HG03095 (cell line): ENCODE measurements at regions not wholly inside any gene's neighbourhood (a gene's known extent, or its start where the extent isn't known, plus 50 kb on each side); places are given as distances from the start of the nearest gene placed in this dataset.
"Not testable (repeated sequence)": the region's sequence is repeated elsewhere in the genome, so short reads cannot be mapped to it uniquely, and the experiment has no call there.

Experiments used
- ATAC-seq: cut with Tn5 transposase; IDR thresholded peaks from one replicate; pipeline ENCODE4 v1.9.1; 2021; ENCODE audit warnings: moderate library complexity; ENCODE audit not compliant: unreplicated experiment

DNA sequence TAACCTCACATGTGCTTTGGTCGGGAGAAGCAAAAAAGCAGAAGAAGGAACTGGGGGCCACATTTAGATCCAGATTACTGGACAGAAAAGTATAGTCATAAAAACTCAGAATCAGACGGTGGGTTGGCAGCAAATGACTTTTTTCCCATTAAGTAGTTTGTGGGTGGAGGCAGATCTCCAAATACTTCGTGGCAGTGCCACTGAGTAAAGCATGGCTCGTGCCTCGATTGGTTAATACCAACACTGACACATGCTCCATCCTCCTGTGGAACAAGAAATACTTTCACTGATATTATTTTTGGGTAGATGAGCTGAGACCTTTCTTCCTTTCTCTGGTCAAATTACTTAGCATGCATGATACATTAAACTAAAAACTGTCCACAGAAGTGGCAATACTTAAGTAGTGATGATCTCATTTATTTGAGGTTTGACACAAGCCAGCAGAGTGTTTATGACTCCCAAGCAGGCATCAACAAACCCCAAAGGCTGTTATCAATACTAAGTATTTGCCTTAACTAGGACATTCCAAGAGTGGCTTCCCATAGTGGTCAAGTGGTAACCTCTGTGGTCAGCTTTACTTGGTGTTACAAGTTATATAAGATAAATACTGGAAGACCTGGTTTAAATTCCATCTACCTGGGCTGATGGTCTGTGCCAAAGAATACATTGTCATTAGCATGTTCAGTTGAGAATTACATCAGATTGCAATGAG is 500.0 kb upstream of the RUNX1 start:
- ATAC-seq, result no peak

DNA sequence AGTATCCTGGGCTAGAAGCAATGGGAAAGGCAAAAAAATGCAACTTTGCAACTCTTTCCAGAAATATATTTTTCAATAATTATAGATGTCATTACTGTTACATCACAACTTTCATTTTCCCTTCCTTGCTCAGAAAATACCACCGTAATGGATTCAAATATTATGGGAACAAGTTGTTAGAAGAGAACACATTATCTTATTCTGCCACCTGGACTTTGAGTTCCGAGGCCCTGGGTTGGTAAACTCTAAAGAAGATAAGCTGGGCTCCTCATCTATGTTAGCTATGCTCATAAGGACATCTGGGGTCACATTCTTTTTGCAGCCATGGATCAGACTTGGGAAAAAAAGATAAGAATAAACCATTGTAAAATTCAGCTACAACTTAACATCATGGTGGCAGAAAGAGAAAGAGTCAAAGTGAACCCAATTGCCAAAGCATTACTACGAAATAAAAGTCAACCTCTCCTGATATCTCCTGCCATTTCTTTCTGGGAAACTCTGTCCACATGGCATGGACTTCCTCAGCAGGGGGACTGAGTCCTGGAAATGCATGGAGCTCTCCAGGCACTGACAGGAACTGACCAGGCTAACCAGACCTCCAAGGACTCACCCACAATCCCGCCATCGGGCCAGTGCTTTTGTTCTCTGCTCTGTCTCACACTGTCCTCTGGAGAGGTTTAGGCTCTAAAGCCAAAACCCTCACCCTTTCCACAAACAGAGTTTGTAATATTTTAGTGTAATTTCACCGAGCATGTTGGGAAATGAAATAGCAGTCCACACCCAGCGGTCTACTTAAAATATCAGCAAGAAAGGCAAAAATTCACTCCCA is 499.1 kb upstream of the RUNX1 start:
- ATAC-seq, result no peak

DNA sequence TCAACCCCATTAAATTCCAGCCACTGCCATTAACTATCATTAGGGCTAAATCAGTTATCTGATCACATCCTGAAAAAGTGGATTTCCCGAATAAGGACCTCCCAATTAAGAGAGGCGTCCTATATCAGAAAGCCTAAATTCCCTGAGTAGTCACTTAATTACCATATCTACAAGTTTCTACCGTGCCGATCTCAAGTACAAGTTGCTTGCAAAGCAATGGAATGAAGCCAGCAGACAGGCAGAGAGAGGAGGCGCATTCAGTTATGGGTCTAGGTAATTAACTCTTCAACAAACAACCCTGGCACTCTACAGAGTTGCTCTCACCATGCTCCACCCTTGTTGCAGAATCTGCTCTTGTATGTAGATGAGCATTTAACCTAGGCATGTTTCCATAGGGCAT is 494.6 kb upstream of the RUNX1 start:
- no peak for ATAC-seq

DNA sequence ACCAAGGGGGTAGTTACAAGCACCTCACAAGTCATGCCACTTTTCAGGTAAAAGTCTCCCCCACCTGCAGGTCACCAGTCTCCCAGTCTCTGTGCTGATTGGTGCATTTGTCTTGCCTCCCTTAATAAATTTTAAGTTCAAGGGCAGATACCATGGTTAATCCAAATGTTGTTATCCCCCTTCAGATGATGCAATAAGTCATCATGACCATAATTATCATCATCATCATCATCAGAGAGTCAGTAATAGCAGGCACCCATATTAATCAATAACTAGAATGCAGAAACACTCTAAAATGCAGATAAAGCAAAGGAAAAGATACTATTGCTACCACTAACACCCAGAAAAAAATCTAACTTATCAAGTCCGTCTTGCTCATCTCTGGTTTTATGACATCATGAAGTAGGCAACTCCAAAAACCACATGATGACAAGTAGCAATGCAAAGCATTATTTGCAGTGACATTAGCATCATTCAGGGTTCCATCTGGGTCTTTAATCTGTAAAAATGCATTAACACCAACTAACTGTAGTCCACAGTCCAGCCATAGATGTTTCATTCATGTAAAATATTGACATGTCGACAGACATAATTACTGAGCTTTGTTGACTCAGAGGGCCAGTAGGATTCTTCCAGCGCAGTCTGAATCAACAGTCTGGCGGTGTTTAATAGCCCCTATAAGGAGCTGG is 492.0 kb upstream of the RUNX1 start:
- no peak for ATAC-seq

DNA sequence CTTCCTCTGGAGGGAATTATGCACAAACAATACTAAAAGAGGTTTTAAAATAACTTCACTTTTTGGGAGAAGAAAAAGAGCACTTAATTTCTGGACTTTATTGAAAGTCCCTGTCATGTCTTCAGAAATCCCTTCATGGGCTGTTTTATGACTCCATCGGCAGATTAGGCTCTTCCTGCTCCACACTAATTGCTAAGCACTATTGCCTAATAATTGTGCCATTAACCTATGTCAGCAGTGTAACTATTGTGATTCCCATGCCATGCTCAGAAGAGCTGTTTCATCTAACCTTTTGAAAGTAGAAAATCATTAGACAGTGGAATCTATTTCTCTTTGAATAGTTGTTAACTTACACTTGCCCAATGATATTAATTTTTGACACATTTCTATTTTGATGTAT is 489.3 kb upstream of the RUNX1 start:
- no peak for ATAC-seq

DNA sequence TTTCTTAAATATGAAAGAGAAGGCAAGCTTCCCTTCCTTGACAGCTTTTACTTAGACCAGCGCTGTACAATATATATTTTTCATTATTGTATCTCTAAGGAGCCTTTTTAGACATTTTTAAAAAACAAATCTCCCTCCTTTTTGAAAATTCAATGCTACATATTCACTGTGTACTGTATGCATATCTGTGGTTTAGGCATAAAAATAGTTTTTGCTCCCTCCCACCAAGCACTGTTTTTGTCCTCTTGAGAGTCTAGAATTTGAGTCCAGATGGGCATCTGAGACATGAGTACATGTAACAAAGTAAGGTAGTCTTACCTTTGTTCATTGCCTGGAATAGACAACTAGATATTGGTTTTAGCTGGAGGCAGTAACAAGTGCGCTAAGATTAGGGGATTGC is 488.5 kb upstream of the RUNX1 start:
- no peak for ATAC-seq

DNA sequence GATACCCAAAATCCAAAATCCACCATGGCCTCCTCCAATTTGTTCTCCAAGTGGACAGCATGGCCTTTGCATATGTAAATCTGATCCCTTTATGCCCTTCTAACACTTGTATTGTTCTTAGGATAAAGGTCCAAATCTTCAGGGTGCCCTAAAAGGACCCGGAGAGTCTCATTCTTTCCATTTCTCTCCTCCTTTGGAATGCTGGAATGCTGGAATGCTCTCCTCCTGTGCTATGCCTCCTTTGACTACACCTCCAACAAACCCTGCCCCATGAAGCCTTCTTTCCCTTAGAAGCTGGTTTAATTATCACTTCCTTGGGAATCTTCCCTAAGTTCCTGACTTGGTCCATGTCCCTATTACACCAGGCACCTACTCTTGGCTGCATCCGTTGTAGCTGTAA is 484.8 kb upstream of the RUNX1 start:
- ATAC-seq, result no peak

DNA sequence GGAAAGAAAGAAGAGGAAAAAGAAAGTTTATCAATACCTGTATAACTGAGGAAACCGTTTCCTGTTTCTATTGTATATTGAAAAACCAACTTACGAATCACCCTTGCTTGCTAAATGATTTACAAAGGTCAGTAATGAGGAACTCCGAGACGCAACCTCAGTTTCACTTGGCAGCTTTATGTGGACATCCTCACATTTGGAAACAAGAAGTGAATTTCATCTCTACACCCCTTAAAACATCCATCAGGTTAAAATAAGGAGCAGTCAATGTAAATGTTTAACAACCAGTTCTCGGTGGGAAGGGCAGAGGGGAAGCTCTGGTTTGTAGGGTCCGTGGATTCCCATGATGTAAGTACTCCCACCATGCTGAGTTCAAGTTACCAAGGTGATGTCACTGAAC is 481.7 kb upstream of the RUNX1 start:
- no peak for ATAC-seq

DNA sequence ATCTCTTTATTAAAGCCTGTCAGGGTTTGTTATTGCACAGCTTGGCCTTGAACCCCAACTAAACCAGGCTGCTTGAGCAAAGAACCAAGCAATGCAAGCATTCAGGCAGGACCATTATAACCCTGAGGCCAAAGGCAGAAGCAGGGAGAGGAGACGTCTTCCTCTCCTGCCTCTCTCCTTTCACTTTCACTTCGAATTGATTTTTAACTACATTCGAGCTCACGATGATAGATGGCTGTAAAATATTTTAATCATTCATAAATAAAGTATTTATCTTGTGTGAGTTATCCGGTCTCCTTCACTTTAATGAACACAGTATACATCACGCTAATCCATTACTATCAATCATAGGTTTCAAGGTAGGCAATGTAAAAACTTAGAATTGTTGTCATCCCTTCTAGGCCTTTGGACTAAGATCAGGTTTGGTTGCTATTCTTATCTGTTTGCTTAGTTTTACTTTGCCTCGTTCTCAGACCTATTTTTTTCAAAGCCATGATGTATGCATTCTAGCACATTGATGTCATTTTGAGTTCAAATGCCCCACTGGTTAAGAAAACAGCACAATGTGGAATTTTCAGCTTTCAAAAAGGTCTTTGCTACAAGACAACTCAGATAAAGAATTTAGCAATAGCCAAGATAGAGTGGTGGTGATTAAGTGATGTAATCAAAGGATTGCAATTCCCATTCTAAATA is 480.2 kb upstream of the RUNX1 start:
- ATAC-seq, result no peak

DNA sequence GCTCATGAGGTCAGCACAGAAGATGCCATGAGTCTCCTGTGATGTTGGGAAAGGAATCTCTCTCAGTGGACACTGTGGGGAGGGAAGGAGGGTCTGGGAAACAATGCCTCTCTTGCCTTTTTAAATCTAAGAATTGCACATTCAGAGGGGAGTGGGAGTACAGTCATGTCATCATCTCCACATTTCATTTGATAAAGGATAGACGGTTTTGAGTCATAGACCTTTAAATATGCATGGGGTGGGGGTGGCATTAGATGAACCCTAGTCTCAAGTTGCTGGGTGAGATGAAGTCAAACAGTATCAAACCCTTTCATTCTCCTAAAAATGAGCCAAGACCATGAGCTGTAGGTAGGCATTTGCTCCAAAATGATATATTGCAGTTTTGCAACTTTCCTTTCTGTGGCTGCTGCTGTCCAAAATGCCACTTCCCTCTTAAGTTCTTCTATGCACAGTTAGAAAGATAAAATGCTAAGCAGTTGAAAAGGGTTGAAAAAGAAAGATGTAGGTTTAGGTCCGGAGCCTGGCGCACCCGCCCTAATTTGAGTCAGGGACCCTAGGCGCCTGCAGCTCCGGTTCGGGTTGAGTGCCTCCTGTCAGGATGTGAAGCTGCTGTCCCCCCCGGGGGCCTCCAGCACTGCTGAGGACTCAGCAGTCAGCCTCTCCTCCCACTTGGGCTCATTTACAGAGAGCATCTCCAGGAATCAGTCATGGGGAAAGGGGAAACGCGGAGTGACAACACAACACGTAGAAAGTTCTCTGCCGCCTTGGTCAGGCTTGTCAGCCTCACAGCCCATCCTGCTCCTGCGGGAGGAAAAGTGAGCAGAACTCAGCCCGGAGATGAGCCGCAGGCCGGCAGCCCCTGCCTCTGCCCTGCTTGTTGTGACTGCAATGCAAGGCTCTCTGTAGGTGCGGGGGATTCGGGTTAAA is 479.3 kb upstream of the RUNX1 start:
- ATAC-seq, result peak; percentile 45

DNA sequence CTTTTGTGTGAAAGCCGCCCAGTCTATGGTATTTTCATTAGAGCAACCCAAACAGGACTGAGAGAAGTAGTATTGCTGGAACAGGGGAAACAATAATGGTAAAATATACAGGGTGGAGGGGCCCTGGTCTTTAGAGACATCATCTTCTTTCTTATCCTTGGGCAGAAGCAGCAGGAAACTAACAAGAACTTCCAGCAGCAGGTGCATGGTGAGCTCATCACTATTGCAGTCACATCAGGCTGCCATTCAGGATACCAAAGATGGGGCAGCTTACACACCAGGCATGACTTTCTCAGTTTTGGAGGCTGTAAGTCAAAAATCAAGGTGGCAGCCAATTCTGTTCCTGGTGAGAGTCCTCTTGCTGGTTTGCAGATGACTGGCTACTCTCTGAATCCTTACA is 478.3 kb upstream of the RUNX1 start:
- ATAC-seq, result no peak

DNA sequence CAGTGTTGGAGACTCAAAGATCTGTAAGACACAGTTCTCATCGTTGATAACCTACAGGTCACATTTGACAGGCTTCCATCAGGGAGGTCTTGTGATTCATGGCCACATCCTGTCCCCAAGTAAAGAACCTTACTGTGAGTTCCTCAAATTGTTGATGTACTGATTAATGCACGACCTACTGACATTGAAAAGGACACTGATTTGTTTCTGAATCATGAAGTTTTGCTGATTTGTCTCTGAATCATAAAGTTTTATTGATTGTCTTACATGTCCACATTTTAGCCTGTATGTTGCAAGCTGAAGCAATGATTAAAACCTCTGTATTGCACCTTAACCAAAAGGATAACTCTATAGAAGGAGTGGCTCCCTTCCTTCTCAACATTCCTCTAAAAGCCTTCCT is 476.3 kb upstream of the RUNX1 start:
- no peak for ATAC-seq

DNA sequence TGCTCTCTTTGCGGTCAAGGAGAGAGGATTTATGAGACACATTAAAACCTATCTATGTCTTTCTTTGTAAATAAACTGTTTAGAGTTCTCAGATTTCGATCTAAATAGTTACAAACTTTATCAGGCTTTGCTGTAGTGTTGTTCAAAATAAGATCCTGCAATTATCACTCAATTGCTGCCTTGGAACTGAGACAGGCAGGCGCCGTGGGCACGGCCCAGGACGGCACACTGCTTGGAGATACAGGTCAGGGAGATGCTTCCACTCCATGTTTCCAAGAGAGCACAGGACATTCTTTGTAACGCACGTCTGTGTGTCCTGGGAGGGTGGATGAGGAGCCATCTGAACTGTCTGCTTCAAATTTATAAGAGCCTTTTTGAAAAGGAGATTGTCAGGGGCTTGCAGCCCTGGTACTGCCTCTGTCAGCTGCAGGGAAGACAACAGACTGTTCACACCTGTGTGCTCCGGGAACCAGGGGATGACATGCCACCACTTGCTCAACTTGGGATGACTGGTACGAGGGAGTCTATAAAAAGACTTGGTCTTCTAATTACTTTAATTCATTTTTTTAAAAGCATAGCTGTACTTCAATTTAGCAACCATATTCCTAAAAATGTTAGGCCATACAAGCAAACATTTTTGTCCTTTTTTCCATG is 472.9 kb upstream of the RUNX1 start:
- no peak for ATAC-seq

DNA sequence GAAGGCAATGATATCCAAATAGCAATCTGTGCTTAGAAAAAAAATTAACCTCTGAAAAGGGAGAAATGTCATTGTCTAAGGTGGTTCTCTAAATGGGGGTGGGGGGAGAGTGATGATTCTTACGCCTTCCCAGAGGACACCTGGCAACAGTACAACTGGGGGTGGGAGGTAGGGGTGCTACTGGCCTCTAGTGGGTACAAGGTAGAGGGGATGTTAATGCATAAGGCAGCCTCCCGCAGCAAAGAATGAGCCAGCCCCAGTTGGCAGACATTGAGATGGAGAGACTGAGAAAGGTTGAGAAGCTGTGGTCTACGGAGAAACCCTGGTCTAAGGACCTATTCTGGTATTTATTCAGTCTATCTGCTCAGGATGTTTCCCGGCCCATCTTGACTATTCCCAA is 472.2 kb upstream of the RUNX1 start:
- no peak for ATAC-seq

DNA sequence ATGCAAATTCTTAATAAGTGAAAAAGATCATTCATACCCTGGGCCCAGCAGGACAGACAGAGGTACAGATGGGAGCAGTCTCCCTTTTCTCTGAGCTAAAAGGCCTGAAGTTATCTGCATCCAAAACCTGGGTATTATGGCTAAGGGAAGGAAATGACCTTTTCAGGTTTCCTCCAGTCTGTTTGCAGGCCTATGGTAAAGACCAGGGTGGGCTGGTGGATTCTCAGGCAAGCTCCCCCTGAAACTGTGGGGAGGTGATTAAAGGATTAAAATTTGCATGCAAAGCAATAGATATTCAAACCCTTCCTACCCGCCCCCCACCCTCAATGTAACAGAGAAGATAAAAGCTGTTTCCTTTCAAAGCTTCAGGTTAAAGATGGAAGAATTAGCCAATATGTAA is 471.8 kb upstream of the RUNX1 start:
- no peak for ATAC-seq

DNA sequence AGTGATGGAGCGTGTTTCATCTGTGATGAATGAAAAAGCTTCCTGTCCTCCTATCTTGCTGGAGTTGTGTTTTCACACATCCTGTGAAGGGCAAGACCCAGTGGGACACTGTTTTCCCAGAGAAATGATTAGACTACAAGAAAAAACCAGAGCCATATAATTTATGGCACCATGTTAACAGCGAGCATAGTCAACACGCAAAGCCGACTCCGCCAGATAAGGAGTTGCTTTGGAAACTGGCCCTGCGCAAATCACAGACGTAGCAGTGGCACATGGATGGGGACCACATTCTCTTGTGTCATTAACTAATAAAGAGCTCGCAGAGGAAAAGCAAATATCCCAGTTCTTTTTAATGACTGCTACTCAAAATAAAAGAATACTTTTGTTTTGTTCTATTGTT is 471.2 kb upstream of the RUNX1 start:
- no peak for ATAC-seq

DNA sequence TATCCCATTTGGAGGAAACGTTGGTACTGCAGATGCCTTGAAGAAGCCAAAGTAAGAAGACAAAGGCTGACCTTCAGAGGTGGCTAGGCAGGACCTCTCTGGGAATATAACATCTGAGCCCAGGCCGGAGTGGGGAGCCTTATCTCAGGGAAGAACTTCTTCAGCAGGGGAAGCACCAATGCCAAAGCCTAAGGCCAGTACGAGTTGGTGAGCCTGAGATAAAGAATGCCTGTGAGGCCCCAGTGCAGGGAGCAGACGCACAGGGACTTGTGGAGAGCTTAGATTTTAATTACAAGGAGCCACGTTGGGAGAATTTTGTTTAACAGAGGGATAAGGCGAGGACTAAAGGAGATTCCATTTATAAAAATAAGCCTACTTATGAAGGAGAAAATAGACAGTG is 468.8 kb upstream of the RUNX1 start:
- no peak for ATAC-seq

DNA sequence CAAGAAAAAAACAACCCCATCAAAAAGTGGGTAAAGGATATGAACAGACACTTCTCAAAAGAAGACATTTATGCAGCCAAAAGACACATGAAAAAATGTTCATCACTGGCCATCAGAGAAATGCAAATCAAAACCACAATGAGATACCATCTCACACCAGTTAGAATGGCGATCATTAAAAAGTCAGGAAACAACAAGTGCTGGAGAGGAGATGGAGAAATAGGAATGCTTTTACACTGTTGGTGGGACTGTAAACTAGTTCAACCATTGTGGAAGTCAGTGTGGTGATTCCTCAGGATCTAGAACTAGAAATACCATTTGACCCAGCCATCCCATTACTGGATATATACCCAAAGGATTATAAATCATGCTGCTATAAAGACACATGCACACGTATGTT is 467.2 kb upstream of the RUNX1 start:
- ATAC-seq, result not testable (repeated sequence)

DNA sequence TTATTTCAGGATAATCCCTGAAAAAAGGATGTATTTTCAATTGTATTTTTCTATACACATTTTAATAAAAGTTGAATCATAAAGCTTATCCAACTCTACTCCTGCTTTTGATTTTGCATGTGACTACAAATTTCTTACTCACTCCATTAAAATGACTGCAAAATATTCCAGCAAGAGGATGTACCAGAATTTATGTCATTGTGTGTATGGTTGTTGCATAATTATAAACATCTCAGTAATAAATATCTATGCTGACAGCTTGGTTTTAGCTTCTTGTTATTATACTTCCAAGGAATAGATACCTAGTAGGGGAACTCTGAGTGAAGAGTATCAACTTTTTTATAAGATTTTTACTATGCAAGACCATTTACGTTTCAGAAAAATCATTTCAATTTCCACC is 463.2 kb upstream of the RUNX1 start:
- no peak for ATAC-seq

DNA sequence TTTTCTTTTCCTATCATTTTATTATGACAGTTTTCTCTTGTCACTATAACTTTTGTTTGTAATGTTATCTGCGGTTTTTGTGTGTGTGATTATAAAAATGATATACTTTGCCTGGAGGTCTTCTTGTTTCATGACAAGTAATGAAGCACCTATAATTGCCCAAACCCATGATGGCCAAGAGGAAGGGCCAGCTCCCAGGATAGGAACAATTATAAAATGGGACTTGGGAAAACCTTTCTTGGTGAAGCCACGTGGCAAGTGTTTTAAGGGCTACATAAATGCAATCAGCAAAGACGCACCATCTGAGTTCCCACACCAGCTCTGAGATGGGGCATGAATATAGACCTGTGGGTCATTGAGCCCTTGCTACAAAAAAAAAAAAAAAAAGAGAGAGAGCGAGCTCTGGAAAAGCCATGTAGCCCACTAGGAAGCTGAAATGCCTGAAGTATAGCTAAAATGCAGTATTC is 462.6 kb upstream of the RUNX1 start:
- ATAC-seq, result no peak
